ENCODE measurements at regions not wholly inside any gene's neighbourhood (a gene's known extent, or its start where the extent isn't known, plus 50 kb on each side); places are given as distances from the start of the nearest gene placed in this dataset.

DNA sequence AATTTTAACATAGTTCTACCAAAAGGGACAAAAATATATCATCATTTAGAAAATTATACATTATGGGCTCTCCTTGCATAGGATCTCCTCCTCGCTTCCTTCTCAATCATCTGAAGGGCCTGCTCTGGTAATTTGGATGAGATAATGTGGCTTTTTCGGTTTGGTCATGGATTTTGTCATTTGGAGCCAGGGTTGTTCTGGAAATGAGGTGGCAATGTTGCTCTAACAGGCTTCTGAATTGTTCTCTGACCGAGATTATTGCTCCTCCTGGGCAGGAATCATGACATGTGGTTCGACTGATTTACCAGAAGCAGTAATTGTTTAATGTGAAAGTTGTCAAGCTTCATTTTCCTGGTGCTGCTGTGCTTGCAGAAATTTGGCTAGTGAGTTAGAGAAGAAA lies 194.7 kb upstream of the ERBB4 start:
- TF ChIP-seq, protein P1, sequence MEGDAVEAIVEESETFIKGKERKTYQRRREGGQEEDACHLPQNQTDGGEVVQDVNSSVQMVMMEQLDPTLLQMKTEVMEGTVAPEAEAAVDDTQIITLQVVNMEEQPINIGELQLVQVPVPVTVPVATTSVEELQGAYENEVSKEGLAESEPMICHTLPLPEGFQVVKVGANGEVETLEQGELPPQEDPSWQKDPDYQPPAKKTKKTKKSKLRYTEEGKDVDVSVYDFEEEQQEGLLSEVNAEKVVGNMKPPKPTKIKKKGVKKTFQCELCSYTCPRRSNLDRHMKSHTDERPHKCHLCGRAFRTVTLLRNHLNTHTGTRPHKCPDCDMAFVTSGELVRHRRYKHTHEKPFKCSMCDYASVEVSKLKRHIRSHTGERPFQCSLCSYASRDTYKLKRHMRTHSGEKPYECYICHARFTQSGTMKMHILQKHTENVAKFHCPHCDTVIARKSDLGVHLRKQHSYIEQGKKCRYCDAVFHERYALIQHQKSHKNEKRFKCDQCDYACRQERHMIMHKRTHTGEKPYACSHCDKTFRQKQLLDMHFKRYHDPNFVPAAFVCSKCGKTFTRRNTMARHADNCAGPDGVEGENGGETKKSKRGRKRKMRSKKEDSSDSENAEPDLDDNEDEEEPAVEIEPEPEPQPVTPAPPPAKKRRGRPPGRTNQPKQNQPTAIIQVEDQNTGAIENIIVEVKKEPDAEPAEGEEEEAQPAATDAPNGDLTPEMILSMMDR (conservative IDR thresholded peaks at IDR 0.05; ENCODE audit: low read length): no peak
- no peak for TF ChIP-seq EZH2phosphoT487 (IDR thresholded peaks at IDR 0.05; ENCODE audit: borderline replicate concordance)
